ENCODE measurements at regions not wholly inside any gene's neighbourhood (a gene's known extent, or its start where the extent isn't known, plus 50 kb on each side); places are given as distances from the start of the nearest gene placed in this dataset.

- TF ChIP-seq CTCF (conservative IDR thresholded peaks at IDR 0.05) (no peak), ZFX (IDR thresholded peaks at IDR 0.05) (no peak)
Measured at GRCh38 chr14:48243900-48244299, 568.5 kb upstream of the MDGA2 start.

Measured in C4-2B (cell line).